ENCODE measurements at regions not wholly inside any gene's neighbourhood (a gene's known extent, or its start where the extent isn't known, plus 50 kb on each side); places are given as distances from the start of the nearest gene placed in this dataset.

- ATAC-seq = no peak
- TF ChIP-seq ZC3H10 (CRISPR knock-in tag; IDR thresholded peaks at IDR 0.05) = no peak
- TF ChIP-seq, protein P1, sequence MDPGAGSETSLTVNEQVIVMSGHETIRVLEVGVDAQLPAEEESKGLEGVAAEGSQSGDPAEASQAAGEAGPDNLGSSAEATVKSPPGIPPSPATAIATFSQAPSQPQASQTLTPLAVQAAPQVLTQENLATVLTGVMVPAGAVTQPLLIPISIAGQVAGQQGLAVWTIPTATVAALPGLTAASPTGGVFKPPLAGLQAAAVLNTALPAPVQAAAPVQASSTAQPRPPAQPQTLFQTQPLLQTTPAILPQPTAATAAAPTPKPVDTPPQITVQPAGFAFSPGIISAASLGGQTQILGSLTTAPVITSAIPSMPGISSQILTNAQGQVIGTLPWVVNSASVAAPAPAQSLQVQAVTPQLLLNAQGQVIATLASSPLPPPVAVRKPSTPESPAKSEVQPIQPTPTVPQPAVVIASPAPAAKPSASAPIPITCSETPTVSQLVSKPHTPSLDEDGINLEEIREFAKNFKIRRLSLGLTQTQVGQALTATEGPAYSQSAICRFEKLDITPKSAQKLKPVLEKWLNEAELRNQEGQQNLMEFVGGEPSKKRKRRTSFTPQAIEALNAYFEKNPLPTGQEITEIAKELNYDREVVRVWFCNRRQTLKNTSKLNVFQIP (CRISPR knock-in tag; IDR thresholded peaks at IDR 0.05; ENCODE audit: borderline replicate concordance, low read depth) = no peak
- no peak for TF ChIP-seq TCF4 (CRISPR knock-in tag; IDR thresholded peaks at IDR 0.05; ENCODE audit: borderline replicate concordance)
- no peak for TF ChIP-seq PATZ1 (CRISPR knock-in tag; IDR thresholded peaks at IDR 0.05; ENCODE audit: borderline replicate concordance)
- no peak for TF ChIP-seq ZFP30 (CRISPR knock-in tag; IDR thresholded peaks at IDR 0.05)
- TF ChIP-seq ESRRG (CRISPR knock-in tag; IDR thresholded peaks at IDR 0.05) = no peak
- TF ChIP-seq RARB (CRISPR knock-in tag; IDR thresholded peaks at IDR 0.05) = no peak
- no peak for TF ChIP-seq PPARA (CRISPR knock-in tag; IDR thresholded peaks at IDR 0.05; ENCODE audit: borderline replicate concordance)
- TF ChIP-seq SNAI2 (CRISPR knock-in tag; IDR thresholded peaks at IDR 0.05) = no peak
- TF ChIP-seq ZFP3 (CRISPR knock-in tag; IDR thresholded peaks at IDR 0.05) = no peak
These were observed 1623.9 kb upstream of the ACVR2A start for GRCh38 chr2:146220957-146221356.

DNA sequence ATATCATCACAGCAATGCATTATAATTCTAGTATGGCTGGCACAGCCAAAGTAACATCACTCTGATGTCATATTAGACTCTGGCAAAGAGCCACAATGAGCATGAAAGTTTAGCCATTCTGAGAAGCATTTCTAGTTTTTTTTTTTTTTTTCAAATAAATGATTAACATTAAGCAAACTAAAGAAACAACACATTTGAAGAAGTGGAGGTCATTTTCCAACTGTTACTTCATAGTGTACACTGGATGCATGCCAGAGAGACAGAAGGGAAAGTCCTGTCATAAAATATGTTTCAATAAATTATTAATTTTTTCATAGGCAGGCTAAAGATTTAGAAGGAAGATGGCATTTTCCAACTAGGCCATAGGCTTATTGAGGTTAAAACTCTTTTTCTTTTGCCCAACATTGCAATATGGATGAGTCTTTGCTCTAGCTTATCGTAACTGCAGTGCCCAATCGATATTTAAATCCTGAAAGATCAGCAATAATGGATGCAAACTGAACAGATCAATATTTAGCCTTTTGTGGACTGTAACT is 1630.4 kb upstream of the ACVR2A start:
- TF ChIP-seq OSR1 (CRISPR knock-in tag; IDR thresholded peaks at IDR 0.05) = no peak
- TF ChIP-seq ESRRG (CRISPR knock-in tag; IDR thresholded peaks at IDR 0.05) = no peak
- TF ChIP-seq ZC3H10 (CRISPR knock-in tag; IDR thresholded peaks at IDR 0.05) = no peak
- TF ChIP-seq ZFP3 (CRISPR knock-in tag; IDR thresholded peaks at IDR 0.05) = no peak
- TF ChIP-seq GLIS3 (CRISPR knock-in tag; IDR thresholded peaks at IDR 0.05) = no peak
- TF ChIP-seq ZNF565 (CRISPR knock-in tag; conservative IDR thresholded peaks at IDR 0.05; ENCODE audit: low read depth) = no peak
- no peak for TF ChIP-seq TOX (CRISPR knock-in tag; IDR thresholded peaks at IDR 0.05; ENCODE audit: borderline replicate concordance)
- no peak for TF ChIP-seq TCF4 (CRISPR knock-in tag; IDR thresholded peaks at IDR 0.05; ENCODE audit: borderline replicate concordance)
- TF ChIP-seq ZNF70 (CRISPR knock-in tag; IDR thresholded peaks at IDR 0.05) = no peak
- TF ChIP-seq PPARA (CRISPR knock-in tag; IDR thresholded peaks at IDR 0.05; ENCODE audit: borderline replicate concordance) = no peak
- TF ChIP-seq CSDC2 (CRISPR knock-in tag; IDR thresholded peaks at IDR 0.05) = no peak
- TF ChIP-seq, protein P2, sequence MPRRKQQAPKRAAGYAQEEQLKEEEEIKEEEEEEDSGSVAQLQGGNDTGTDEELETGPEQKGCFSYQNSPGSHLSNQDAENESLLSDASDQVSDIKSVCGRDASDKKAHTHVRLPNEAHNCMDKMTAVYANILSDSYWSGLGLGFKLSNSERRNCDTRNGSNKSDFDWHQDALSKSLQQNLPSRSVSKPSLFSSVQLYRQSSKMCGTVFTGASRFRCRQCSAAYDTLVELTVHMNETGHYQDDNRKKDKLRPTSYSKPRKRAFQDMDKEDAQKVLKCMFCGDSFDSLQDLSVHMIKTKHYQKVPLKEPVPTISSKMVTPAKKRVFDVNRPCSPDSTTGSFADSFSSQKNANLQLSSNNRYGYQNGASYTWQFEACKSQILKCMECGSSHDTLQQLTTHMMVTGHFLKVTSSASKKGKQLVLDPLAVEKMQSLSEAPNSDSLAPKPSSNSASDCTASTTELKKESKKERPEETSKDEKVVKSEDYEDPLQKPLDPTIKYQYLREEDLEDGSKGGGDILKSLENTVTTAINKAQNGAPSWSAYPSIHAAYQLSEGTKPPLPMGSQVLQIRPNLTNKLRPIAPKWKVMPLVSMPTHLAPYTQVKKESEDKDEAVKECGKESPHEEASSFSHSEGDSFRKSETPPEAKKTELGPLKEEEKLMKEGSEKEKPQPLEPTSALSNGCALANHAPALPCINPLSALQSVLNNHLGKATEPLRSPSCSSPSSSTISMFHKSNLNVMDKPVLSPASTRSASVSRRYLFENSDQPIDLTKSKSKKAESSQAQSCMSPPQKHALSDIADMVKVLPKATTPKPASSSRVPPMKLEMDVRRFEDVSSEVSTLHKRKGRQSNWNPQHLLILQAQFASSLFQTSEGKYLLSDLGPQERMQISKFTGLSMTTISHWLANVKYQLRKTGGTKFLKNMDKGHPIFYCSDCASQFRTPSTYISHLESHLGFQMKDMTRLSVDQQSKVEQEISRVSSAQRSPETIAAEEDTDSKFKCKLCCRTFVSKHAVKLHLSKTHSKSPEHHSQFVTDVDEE (CRISPR knock-in tag; IDR thresholded peaks at IDR 0.05) = no peak
- no peak for TF ChIP-seq ISL1 (CRISPR knock-in tag; IDR thresholded peaks at IDR 0.05)
- no peak for TF ChIP-seq ARNTL (CRISPR knock-in tag; IDR thresholded peaks at IDR 0.05; ENCODE audit: borderline replicate concordance, low read depth)
- TF ChIP-seq ZNF8 (CRISPR knock-in tag; IDR thresholded peaks at IDR 0.05) = no peak
- no peak for TF ChIP-seq BACH2 (CRISPR knock-in tag; IDR thresholded peaks at IDR 0.05; ENCODE audit: borderline replicate concordance)
- TF ChIP-seq, protein P1 (CRISPR knock-in tag; IDR thresholded peaks at IDR 0.05; ENCODE audit: borderline replicate concordance, low read depth) = no peak

GRCh38 chr2:146213674-146214073 is 1631.2 kb upstream of the ACVR2A start:
- ATAC-seq = no peak
- TF ChIP-seq CSDC2 (CRISPR knock-in tag; IDR thresholded peaks at IDR 0.05) = no peak
- no peak for TF ChIP-seq TCF4 (CRISPR knock-in tag; IDR thresholded peaks at IDR 0.05; ENCODE audit: borderline replicate concordance)
- TF ChIP-seq, protein P3, sequence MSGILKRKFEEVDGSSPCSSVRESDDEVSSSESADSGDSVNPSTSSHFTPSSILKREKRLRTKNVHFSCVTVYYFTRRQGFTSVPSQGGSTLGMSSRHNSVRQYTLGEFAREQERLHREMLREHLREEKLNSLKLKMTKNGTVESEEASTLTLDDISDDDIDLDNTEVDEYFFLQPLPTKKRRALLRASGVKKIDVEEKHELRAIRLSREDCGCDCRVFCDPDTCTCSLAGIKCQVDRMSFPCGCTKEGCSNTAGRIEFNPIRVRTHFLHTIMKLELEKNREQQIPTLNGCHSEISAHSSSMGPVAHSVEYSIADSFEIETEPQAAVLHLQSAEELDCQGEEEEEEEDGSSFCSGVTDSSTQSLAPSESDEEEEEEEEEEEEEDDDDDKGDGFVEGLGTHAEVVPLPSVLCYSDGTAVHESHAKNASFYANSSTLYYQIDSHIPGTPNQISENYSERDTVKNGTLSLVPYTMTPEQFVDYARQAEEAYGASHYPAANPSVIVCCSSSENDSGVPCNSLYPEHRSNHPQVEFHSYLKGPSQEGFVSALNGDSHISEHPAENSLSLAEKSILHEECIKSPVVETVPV (CRISPR knock-in tag; IDR thresholded peaks at IDR 0.05) = no peak
- TF ChIP-seq ZC3H10 (CRISPR knock-in tag; IDR thresholded peaks at IDR 0.05) = no peak
- no peak for TF ChIP-seq ARNTL (CRISPR knock-in tag; IDR thresholded peaks at IDR 0.05; ENCODE audit: borderline replicate concordance, low read depth)
- no peak for TF ChIP-seq SNAI2 (CRISPR knock-in tag; IDR thresholded peaks at IDR 0.05)
- no peak for TF ChIP-seq BACH2 (CRISPR knock-in tag; IDR thresholded peaks at IDR 0.05; ENCODE audit: borderline replicate concordance)
- TF ChIP-seq GLIS3 (CRISPR knock-in tag; IDR thresholded peaks at IDR 0.05) = no peak
- no peak for TF ChIP-seq PPARA (CRISPR knock-in tag; IDR thresholded peaks at IDR 0.05; ENCODE audit: borderline replicate concordance)
- no peak for TF ChIP-seq ESRRG (CRISPR knock-in tag; IDR thresholded peaks at IDR 0.05)
- no peak for TF ChIP-seq TOX (CRISPR knock-in tag; IDR thresholded peaks at IDR 0.05; ENCODE audit: borderline replicate concordance)
- no peak for TF ChIP-seq ZNF8 (CRISPR knock-in tag; IDR thresholded peaks at IDR 0.05)
- TF ChIP-seq RARB (CRISPR knock-in tag; IDR thresholded peaks at IDR 0.05) = no peak
- TF ChIP-seq ZNF70 (CRISPR knock-in tag; IDR thresholded peaks at IDR 0.05) = no peak
- TF ChIP-seq ZFP3 (CRISPR knock-in tag; IDR thresholded peaks at IDR 0.05) = no peak
- TF ChIP-seq, protein P1 (CRISPR knock-in tag; IDR thresholded peaks at IDR 0.05; ENCODE audit: borderline replicate concordance, low read depth) = no peak
- TF ChIP-seq, protein P4, sequence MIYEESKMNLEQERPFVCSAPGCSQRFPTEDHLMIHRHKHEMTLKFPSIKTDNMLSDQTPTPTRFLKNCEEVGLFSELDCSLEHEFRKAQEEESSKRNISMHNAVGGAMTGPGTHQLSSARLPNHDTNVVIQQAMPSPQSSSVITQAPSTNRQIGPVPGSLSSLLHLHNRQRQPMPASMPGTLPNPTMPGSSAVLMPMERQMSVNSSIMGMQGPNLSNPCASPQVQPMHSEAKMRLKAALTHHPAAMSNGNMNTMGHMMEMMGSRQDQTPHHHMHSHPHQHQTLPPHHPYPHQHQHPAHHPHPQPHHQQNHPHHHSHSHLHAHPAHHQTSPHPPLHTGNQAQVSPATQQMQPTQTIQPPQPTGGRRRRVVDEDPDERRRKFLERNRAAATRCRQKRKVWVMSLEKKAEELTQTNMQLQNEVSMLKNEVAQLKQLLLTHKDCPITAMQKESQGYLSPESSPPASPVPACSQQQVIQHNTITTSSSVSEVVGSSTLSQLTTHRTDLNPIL (CRISPR knock-in tag; IDR thresholded peaks at IDR 0.05; ENCODE audit: low read depth) = no peak
- no peak for TF ChIP-seq ZFP30 (CRISPR knock-in tag; IDR thresholded peaks at IDR 0.05)

More for the DNA sequence above, 1630.4 kb upstream of the ACVR2A start:
- no peak for ATAC-seq
